Lower leg skin (tissue), 3 donors: ENCODE measurements at regions not wholly inside any gene's neighbourhood (a gene's known extent, or its start where the extent isn't known, plus 50 kb on each side); places are given as distances from the start of the nearest gene placed in this dataset.

Source experiments
- POLR2A ChIP-seq, 2 donors: fragments of 450-650 bp; IDR thresholded peaks; one replicate each; pipeline ENCODE4 v1.6.1; 2016 to 2017; ENCODE audit warnings: antibody characterized with exemption in 2 of 2, mild to moderate bottlenecking in 1 of 2, moderate library complexity in 1 of 2
- TF ChIP-seq, protein P1 (sequence below), 3 donors: fragments of 450-650 bp; IDR thresholded peaks; one replicate each; pipeline ENCODE4 v1.5.1; 2016; ENCODE audit warnings: antibody characterized with exemption in 3 of 3, mild to moderate bottlenecking in 3 of 3, moderate library complexity in 2 of 3

DNA sequence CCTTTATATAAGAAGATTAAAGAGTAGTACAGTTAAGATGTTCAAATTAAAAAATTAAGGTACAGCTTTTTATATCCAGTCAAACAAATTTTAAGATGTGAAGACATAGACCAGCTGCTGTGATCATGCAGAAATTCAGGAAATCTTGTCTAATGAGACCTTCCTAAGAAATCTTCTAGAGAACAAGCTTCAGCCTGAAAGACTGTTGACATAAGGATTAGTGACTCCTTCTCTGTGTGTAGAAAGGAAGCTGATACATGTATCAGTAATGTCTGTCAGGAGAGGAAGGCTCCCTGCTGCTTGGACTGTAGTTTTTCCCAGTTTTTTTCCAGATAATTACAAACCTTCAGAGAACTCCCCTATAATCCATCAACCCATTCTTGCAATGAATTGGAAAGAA is 75.8 kb upstream of the PCSK5 start:
- no peak for TF ChIP-seq POLR2A (IDR thresholded peaks at IDR 0.05)
- TF ChIP-seq, protein P1, sequence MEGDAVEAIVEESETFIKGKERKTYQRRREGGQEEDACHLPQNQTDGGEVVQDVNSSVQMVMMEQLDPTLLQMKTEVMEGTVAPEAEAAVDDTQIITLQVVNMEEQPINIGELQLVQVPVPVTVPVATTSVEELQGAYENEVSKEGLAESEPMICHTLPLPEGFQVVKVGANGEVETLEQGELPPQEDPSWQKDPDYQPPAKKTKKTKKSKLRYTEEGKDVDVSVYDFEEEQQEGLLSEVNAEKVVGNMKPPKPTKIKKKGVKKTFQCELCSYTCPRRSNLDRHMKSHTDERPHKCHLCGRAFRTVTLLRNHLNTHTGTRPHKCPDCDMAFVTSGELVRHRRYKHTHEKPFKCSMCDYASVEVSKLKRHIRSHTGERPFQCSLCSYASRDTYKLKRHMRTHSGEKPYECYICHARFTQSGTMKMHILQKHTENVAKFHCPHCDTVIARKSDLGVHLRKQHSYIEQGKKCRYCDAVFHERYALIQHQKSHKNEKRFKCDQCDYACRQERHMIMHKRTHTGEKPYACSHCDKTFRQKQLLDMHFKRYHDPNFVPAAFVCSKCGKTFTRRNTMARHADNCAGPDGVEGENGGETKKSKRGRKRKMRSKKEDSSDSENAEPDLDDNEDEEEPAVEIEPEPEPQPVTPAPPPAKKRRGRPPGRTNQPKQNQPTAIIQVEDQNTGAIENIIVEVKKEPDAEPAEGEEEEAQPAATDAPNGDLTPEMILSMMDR (IDR thresholded peaks at IDR 0.05) = no peak
